Psoas muscle (tissue), 7 donors: ENCODE measurements at regions not wholly inside any gene's neighbourhood (a gene's known extent, or its start where the extent isn't known, plus 50 kb on each side); places are given as distances from the start of the nearest gene placed in this dataset.

Experiments
- ATAC-seq, 4 donors: fragments of 200-7000 bp; cut with Tn5 transposase; one replicate each; pipeline ENCODE4 v1.9.1; 2020; ENCODE audit warnings: moderate library complexity in 3 of 4, mild to moderate bottlenecking in 2 of 4
- DNase-seq, 2 donors: peaks; one replicate each; pipeline ENCODE4 v3.0.0-alpha.2; 2020
- H3K27ac ChIP-seq: fragments of 200-600 bp; one replicate; pipeline ENCODE4 v1.8.0; 2022
- H3K27me3 ChIP-seq, 3 donors: fragments of 200-600 bp in 1 of 3; one replicate each; pipeline versions ENCODE4 v1.6.1 to v1.8.0; 2013 to 2022; ENCODE audit warnings: low read length in 2 of 3, mild to moderate bottlenecking in 2 of 3, moderate library complexity in 1 of 3; ENCODE audit not compliant: insufficient read depth in 3 of 3
- H3K36me3 ChIP-seq, 2 donors: fragments of 200-600 bp in 1 of 2; one replicate each; pipeline versions ENCODE4 v1.6.1 to v1.8.0; 2013 to 2022; ENCODE audit warnings: low read depth in 1 of 2, mild to moderate bottlenecking in 1 of 2, moderate library complexity in 1 of 2; ENCODE audit not compliant: insufficient read depth in 1 of 2
- H3K4me1 ChIP-seq: fragments of 200-600 bp; one replicate; pipeline ENCODE4 v1.8.0; 2022
- H3K4me3 ChIP-seq: fragments of 200-600 bp; one replicate; pipeline ENCODE4 v1.8.0; 2022; ENCODE audit warnings: mild to moderate bottlenecking
- H3K9me3 ChIP-seq: fragments of 200-600 bp; one replicate; pipeline ENCODE4 v1.8.0; 2022
- WGBS, 3 donors: extraction: QIAGEN DNeasy Blood & Tissue Kit; methylation state at CpG; one replicate each; pipeline versions ENCODE4 v1.1.6 to v1.1.7; 2013; 5-methylcytosine and 5-hydroxymethylcytosine counted together
- intact Hi-C, 2 donors: fragments of 100-400 bp; cut with DNase I; formaldehyde crosslinking; loops; one replicate each; pipeline versions ENCODE4 v1.11.0 to v1.14.2; 2022
- TF ChIP-seq, protein P1 (sequence below): fragments of 200-600 bp; IDR thresholded peaks from one replicate; pipeline ENCODE4 v1.8.0; 2022; ENCODE audit warnings: antibody characterized with exemption
- donor health status: healthy with polysubstance abuse.
- donor health status: DM: no; HTN: no; CAD: no; lungs with moderate emphysema.
- donor health status: Bipolar disorder and iron deficiency.
- donor health status: healthy.
- donor health status: DM: yes; HTN: yes; CAD: no.
- donor health status: DM: no; HTN: no; CAD: no.
- donor health status: DM: yes; HTN: yes; CAD: no.

- Histone ChIP-seq H3K36me3 (no peaks in the 10 kb centered on the region), H3K4me1 (peaks cover 6% of the 10 kb centered on the region), H3K27me3 (peaks cover 0 to 17% (median 0%) of the 10 kb centered on the region in 3 donors), H3K27ac (no peak overlapping the region), H3K4me3 (no peak overlapping the region), H3K9me3 (no peaks in the 10 kb centered on the region)
- TF ChIP-seq, protein P1, sequence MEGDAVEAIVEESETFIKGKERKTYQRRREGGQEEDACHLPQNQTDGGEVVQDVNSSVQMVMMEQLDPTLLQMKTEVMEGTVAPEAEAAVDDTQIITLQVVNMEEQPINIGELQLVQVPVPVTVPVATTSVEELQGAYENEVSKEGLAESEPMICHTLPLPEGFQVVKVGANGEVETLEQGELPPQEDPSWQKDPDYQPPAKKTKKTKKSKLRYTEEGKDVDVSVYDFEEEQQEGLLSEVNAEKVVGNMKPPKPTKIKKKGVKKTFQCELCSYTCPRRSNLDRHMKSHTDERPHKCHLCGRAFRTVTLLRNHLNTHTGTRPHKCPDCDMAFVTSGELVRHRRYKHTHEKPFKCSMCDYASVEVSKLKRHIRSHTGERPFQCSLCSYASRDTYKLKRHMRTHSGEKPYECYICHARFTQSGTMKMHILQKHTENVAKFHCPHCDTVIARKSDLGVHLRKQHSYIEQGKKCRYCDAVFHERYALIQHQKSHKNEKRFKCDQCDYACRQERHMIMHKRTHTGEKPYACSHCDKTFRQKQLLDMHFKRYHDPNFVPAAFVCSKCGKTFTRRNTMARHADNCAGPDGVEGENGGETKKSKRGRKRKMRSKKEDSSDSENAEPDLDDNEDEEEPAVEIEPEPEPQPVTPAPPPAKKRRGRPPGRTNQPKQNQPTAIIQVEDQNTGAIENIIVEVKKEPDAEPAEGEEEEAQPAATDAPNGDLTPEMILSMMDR = no peak
- intact Hi-C loops = no loop called here
- ATAC-seq (no peak), DNase-seq (no peak)
- 67 to 75% (median 70%) methylated on average over 4 of the region's 4 CpGs for WGBS, 3 donors
These were observed 154.2 kb upstream of the PARP11 start for GRCh38 chr12:4027412-4027811.

GRCh38 chr12:4026517-4026916, 153.3 kb upstream of the PARP11 start:
- intact Hi-C loops = no loop called here
- Histone ChIP-seq H3K36me3 (no peaks in the 10 kb centered on the region), H3K4me1 (peaks cover under 1% of the 10 kb centered on the region), H3K27ac (no peak overlapping the region), H3K27me3 (peaks cover 0 to 11% (median 0%) of the 10 kb centered on the region in 3 donors), H3K4me3 (no peak overlapping the region), H3K9me3 (no peaks in the 10 kb centered on the region)
- ATAC-seq (no peak), DNase-seq (no peak)
- TF ChIP-seq, protein P1 = no peak
- WGBS, 3 donors = 75 to 86% (median 84%) methylated on average over 7 of the region's 7 CpGs

DNA sequence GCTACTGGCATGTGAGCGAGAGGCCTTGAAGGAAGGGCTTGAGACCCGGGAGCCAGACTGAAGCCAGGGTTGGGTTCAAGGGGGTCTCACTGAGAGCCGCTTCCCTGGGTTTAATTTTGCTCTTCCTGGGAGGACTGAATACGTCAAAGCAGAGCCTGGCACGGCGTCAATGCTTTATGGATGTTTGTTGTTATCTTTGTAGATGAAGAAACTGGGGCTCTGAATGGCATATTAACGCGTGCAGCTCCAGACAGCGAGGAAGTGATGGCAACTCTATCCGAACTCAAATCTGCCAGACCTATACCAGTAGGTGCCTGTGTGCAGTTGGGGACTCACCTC, 152.8 kb upstream of the PARP11 start:
- ATAC-seq (no peak), DNase-seq (no peak)
- Histone ChIP-seq H3K9me3 (no peaks in the 10 kb centered on the region), H3K4me3 (no peak overlapping the region), H3K27ac (no peak overlapping the region), H3K36me3 (no peaks in the 10 kb centered on the region), H3K4me1 (no peaks in the 10 kb centered on the region), H3K27me3 (peaks cover 0 to 10% (median 0%) of the 10 kb centered on the region in 3 donors)
- WGBS, 3 donors = 82 to 86% (median 84%) methylated on average over 10 of the region's 10 CpGs
- TF ChIP-seq, protein P1 = no peak
- intact Hi-C loops = no loop called here

DNA sequence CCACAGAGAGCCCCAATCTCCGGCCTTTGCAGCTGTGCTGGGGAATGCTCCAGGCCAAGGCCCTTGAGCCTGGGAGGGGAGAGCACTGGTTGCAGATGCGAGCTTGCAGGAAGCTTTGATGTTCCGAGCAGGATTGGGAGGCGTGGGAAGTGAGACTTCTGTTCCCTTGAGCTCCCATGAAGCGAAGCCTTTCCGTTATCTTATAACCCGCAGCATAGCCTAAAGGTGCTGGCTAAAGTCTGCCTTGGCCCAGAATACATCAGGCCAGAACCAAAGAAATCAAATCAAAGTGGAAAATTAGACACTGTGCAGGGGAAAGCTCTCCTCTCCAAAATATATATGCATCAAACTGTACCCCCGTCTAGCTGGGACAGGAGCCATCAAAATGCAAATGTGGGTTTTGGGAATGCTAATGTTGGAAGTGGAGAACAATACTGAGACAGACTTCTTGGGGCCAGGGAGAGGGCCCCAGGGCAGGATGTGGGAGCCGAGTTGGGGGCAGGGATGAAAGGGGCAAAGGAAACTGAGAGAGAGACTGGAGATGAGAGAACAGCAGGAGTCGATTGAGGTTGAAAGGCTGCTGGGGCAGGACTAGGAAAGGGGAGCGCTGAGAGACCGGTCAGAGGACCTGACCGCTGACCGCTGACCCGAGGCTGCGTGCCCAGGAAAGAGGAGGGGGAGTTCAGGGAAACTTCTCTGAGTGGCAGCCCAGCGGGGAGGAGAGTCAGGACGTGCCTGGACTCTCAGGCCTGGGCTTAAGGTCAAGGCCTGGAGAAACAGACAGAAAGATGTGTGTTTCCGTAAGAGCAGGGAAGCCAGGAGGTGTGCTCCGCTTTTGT, 152.2 kb upstream of the PARP11 start:
- Histone ChIP-seq H3K4me1 (no peaks in the 10 kb centered on the region), H3K9me3 (no peaks in the 10 kb centered on the region), H3K4me3 (no peak overlapping the region), H3K27me3 (peaks cover 0 to 10% (median 0%) of the 10 kb centered on the region in 3 donors), H3K36me3 (no peaks in the 10 kb centered on the region), H3K27ac (no peak overlapping the region)
- TF ChIP-seq, protein P1 = no peak
- DNase-seq (no peak), ATAC-seq (no peak)
- intact Hi-C loops = no loop called here
- 68 to 69% (median 68%) methylated on average over 20 of the region's 20 CpGs for WGBS, 3 donors

DNA sequence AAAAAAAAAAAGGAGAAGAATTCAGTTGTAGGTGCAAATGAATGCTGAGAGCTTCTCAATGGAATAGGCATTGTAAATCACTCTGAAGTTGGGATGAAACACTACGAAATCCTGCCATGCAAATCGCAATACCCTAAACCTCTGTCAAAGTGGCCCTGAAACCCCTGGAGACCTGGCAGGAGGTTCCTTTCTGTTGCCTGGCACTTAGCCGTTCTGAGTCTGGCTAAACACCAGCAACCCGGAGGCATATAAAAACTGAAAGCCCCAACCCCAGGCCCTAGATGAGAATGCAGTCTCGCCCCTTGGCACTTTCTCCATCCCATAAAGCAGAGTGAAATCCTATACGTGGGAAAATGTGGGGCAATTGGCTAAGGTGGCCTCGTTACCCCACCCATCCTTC, 151.5 kb upstream of the PARP11 start:
- no peak overlapping the region for H3K4me3 ChIP-seq
- WGBS, 3 donors = 58 to 72% (median 62%) methylated on average over 7 of the region's 7 CpGs
- ATAC-seq = no peak
- H3K27me3 ChIP-seq = peaks cover 0 to 4% (median 0%) of the 10 kb centered on the region in 3 donors
- TF ChIP-seq, protein P1 = no peak
- H3K4me1 ChIP-seq = no peaks in the 10 kb centered on the region
- no peaks in the 10 kb centered on the region for H3K36me3 ChIP-seq
- H3K9me3 ChIP-seq = no peaks in the 10 kb centered on the region
- DNase-seq = no peak
- H3K27ac ChIP-seq = no peak overlapping the region
- intact Hi-C loops = no loop called here
